Neuronal stem cell (in vitro differentiated cells): ENCODE measurements at regions not wholly inside any gene's neighbourhood (a gene's known extent, or its start where the extent isn't known, plus 50 kb on each side); places are given as distances from the start of the nearest gene placed in this dataset.
"Not testable (repeated sequence)": the region's sequence is repeated elsewhere in the genome, so short reads cannot be mapped to it uniquely, and the experiment has no call there.

ENCODE experiments used
- DNase-seq: peaks from one replicate; pipeline ENCODE4 v3.0.0-alpha.2; 2013; ENCODE audit warnings: low spot score
- H2AFZ ChIP-seq: one replicate; pipeline ENCODE4 v1.6.1; 2013; ENCODE audit warnings: mild to moderate bottlenecking, low read length, inconsistent platforms
- H2AK5ac ChIP-seq: 2 replicates; pipeline ENCODE4 v1.6.1; 2013; ENCODE audit warnings: low read depth, mild to moderate bottlenecking, inconsistent platforms, low read length, moderate library complexity, mixed read lengths
- H2BK120ac ChIP-seq: 2 replicates; pipeline ENCODE4 v1.6.1; 2013; ENCODE audit warnings: low read depth, mild to moderate bottlenecking, inconsistent platforms, low read length, moderate library complexity, mixed read lengths
- H2BK12ac ChIP-seq: one replicate; pipeline ENCODE4 v1.6.1; 2013; ENCODE audit warnings: low read length, inconsistent platforms
- H2BK15ac ChIP-seq: 2 replicates; pipeline ENCODE4 v1.6.1; 2013; ENCODE audit warnings: mild to moderate bottlenecking, low read length, inconsistent platforms, mixed read lengths
- H2BK5ac ChIP-seq: one replicate; pipeline ENCODE4 v1.6.1; 2013; ENCODE audit warnings: inconsistent platforms, mild to moderate bottlenecking, low read length, moderate library complexity
- H3K14ac ChIP-seq: one replicate; pipeline ENCODE4 v1.6.1; 2013; ENCODE audit warnings: low read length, inconsistent platforms
- H3K18ac ChIP-seq: 2 replicates; pipeline ENCODE4 v1.6.1; 2013; ENCODE audit warnings: low read length, inconsistent platforms
- H3K23ac ChIP-seq: 2 replicates; pipeline ENCODE4 v1.6.1; 2013; ENCODE audit warnings: low read depth, mild to moderate bottlenecking, mixed read lengths, low read length, inconsistent platforms; ENCODE audit not compliant: poor library complexity
- H3K27ac ChIP-seq: replicated peaks from 3 replicates; pipeline ENCODE4 v1.5.1; 2013; ENCODE audit warnings: low read length, inconsistent platforms
- H3K27me3 ChIP-seq, 3 experiments: 2 replicates each; pipeline ENCODE4 v1.6.1; 2013; ENCODE audit warnings: low read length in 3 of 3, mild to moderate bottlenecking in 2 of 3, inconsistent platforms in 1 of 3, low read depth in 1 of 3, mixed read lengths in 1 of 3, moderate library complexity in 1 of 3; ENCODE audit not compliant: control insufficient read depth in 3 of 3, insufficient read depth in 3 of 3
- H3K36me3 ChIP-seq, 2 donors: replicated peaks in 1 of 2; 2 replicates each; pipeline ENCODE4 v1.6.1; 2013; ENCODE audit warnings: low read length in 2 of 2; ENCODE audit not compliant: control insufficient read depth in 2 of 2, insufficient read depth in 2 of 2
- H3K4ac ChIP-seq: 2 replicates; pipeline ENCODE4 v1.6.1; 2013; ENCODE audit warnings: inconsistent platforms, mild to moderate bottlenecking, low read length, moderate library complexity
- H3K4me1 ChIP-seq, 2 donors: 1 replicate in 1 of 2; 2 replicates in 1 of 2; pipeline ENCODE4 v1.6.1; 2013; ENCODE audit warnings: low read length in 2 of 2, low read depth in 1 of 2; ENCODE audit not compliant: control insufficient read depth in 2 of 2, insufficient read depth in 1 of 2
- H3K4me2 ChIP-seq: one replicate; pipeline ENCODE4 v1.6.1; 2013; ENCODE audit warnings: mild to moderate bottlenecking, low read length, inconsistent platforms; ENCODE audit not compliant: insufficient read depth, poor library complexity, severe bottlenecking
- H3K4me3 ChIP-seq, 2 donors: 2 replicates each; pipeline ENCODE4 v1.5.1; 2013; ENCODE audit warnings: low read length in 2 of 2, mild to moderate bottlenecking in 2 of 2, inconsistent platforms in 1 of 2, moderate library complexity in 1 of 2
- H3K79me1 ChIP-seq: one replicate; pipeline ENCODE4 v1.6.1; 2013; ENCODE audit warnings: low read depth, mild to moderate bottlenecking, inconsistent platforms, low read length, moderate library complexity
- H3K9ac ChIP-seq: one replicate; pipeline ENCODE4 v1.6.1; 2013; ENCODE audit warnings: mild to moderate bottlenecking, low read depth, low read length, inconsistent platforms; ENCODE audit not compliant: poor library complexity
- H3K9me3 ChIP-seq, 2 donors: replicated peaks in 1 of 2; 2 replicates each; pipeline versions ENCODE3 to v1.6.1; 2013; ENCODE audit warnings: low read length in 2 of 2, mild to moderate bottlenecking in 2 of 2, inconsistent platforms in 1 of 2, low read depth in 1 of 2, mixed read lengths in 1 of 2, moderate library complexity in 1 of 2; ENCODE audit not compliant: control insufficient read depth in 2 of 2, insufficient read depth in 1 of 2
- H4K8ac ChIP-seq: one replicate; pipeline ENCODE4 v1.6.1; 2013; ENCODE audit warnings: low read depth, mild to moderate bottlenecking, inconsistent platforms, low read length, moderate library complexity
- H4K91ac ChIP-seq: one replicate; pipeline ENCODE4 v1.6.1; 2013; ENCODE audit warnings: low read length, low read depth, mild to moderate bottlenecking, inconsistent platforms; ENCODE audit not compliant: poor library complexity
- WGBS, 2 donors: extraction: QIAGEN DNeasy Blood & Tissue Kit; methylation state at CpG; one replicate each; pipeline ENCODE4 v1.1.7; 2013; ENCODE audit warnings: missing lambda C conversion rate in 2 of 2, mixed read lengths in 1 of 2; ENCODE audit not compliant: insufficient read length in 2 of 2, insufficient replicate concordance in 1 of 2; ENCODE audit errors: extremely low coverage in 2 of 2; 5-methylcytosine and 5-hydroxymethylcytosine counted together

DNA sequence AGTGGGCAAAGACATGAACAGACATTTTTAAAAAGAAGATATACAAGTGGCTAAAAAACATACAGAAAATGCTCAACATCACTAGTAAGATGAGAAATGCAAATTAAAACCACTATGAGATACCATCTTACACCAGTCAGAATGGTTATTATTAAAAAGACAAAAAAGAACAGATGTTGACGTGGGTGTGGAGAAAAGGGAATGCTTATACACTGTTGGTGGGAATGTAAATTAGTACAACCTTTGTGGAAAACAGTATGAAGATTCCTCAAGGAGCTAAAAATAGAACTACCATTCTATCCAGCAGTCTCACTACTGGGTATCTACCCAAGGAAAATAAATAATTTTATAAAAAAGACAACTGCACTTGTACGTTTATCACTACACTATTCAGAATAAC lies 73.9 kb downstream of the EBNA1BP2 start:
- H3K23ac ChIP-seq, result no peak overlapping the region
- H3K4me2 ChIP-seq, result no peak overlapping the region
- H3K4me3 ChIP-seq, result no peak overlapping the region
- DNase-seq, result no peak
- H4K91ac ChIP-seq, result no peak overlapping the region
- no CpG with 5 or more reads among the region's 2 CpGs for WGBS, 2 donors
- no peak overlapping the region for H2BK12ac ChIP-seq
- H2BK5ac ChIP-seq, result no peak overlapping the region
- no peak overlapping the region for H3K4ac ChIP-seq
- H2BK120ac ChIP-seq, result no peak overlapping the region
- H2AFZ ChIP-seq, result no peak overlapping the region
- peaks cover 0 to 11% of the 10 kb centered on the region in 2 donors for H3K4me1 ChIP-seq
- no peak overlapping the region for H3K27ac ChIP-seq
- no peaks in the 10 kb centered on the region for H3K36me3 ChIP-seq
- no peak overlapping the region for H3K18ac ChIP-seq
- H3K79me1 ChIP-seq, result no peaks in the 10 kb centered on the region
- H4K8ac ChIP-seq, result no peak overlapping the region
- H3K9me3 ChIP-seq, result no peaks in the 10 kb centered on the region
- H2AK5ac ChIP-seq, result no peak overlapping the region
- no peak overlapping the region for H2BK15ac ChIP-seq
- no peak overlapping the region for H3K14ac ChIP-seq
- no peak overlapping the region for H3K9ac ChIP-seq
- peaks cover 0 to 18% (median 0%) of the 10 kb centered on the region in 3 experiments for H3K27me3 ChIP-seq

DNA sequence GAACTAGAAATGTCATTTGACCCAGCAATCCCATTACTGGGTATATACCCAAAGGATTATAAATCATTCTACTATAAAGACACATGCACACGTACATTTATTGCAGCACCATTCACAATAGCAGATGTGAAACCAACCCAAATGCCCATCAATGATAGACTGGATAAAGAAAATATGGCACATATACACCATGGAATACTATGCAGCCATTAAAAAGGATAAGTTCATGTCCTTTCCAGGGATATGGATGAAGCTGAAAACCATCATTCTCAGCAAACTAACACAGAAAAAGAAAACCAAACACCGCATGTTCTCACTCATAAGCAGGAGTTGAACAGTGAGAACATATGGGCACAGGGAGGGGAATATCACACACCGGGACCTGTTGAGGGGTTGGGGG lies 75.6 kb downstream of the EBNA1BP2 start:
- H2BK15ac ChIP-seq, H3K18ac ChIP-seq, H3K4me1 ChIP-seq, H3K4me3 ChIP-seq, H2AFZ ChIP-seq, H3K36me3 ChIP-seq, H3K4ac ChIP-seq, H2BK12ac ChIP-seq, H2BK120ac ChIP-seq, H3K9me3 ChIP-seq, H2BK5ac ChIP-seq, H3K23ac ChIP-seq, H3K9ac ChIP-seq, H2AK5ac ChIP-seq, H4K8ac ChIP-seq, H4K91ac ChIP-seq, H3K4me2 ChIP-seq, H3K27ac ChIP-seq, DNase-seq, H3K14ac ChIP-seq, H3K79me1 ChIP-seq: not testable (repeated sequence)
- no CpG with 5 or more reads among the region's 3 CpGs for WGBS, 2 donors
- peaks cover 0 to 19% (median 0%) of the 10 kb centered on the region in 3 experiments for H3K27me3 ChIP-seq

DNA sequence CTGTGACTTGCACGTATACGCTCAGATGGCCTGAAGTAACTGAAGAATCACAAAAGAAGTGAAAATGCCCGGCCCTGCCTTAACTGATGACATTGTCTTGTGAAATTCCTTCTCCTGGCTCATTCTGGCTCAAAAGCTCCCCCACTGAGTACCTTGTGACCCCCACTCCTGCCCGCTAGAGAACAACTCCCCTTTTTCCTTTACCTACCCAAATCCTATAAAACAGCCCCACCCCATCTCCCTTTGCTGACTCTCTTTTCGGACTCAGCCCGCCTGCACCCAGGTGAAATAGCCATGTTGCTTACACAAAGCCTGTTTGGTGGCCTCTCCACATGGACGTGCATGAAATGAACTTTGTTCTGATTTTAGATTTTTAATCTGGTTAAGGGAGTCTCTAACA lies 81.3 kb downstream of the EBNA1BP2 start:
- H3K23ac ChIP-seq, H3K14ac ChIP-seq, H2BK12ac ChIP-seq, H3K18ac ChIP-seq, H3K79me1 ChIP-seq, H3K9ac ChIP-seq, H3K9me3 ChIP-seq, H3K4me2 ChIP-seq, DNase-seq, H2BK120ac ChIP-seq, H3K36me3 ChIP-seq, H2BK5ac ChIP-seq, H2AFZ ChIP-seq, H3K4me3 ChIP-seq, H3K4me1 ChIP-seq, H4K91ac ChIP-seq, H3K27ac ChIP-seq, H4K8ac ChIP-seq, H2AK5ac ChIP-seq, H3K4ac ChIP-seq, H2BK15ac ChIP-seq: not testable (repeated sequence)
- peaks cover 0 to 16% (median 0%) of the 10 kb centered on the region in 3 experiments for H3K27me3 ChIP-seq
- no CpG with 5 or more reads among the region's 7 CpGs for WGBS, 2 donors

DNA sequence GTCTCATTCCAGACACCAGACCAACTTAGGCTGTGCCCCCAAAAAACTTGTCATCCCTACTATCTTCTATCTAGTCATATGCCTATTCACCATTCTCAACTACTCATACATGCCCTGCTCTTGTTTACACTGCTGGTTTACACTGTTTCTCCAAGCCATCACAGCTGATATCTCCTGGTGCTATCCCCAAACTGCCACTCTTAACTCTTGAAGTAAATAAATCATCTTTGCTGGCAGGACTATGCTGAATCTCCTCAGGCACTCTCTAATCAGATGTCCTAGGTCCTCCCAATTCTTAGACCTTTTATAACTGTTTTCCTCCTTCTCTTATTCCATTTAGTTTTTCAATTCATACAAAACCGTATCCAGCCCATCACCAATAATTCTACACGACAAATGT lies 81.9 kb downstream of the EBNA1BP2 start:
- H3K18ac ChIP-seq, H2AK5ac ChIP-seq, DNase-seq, H2BK5ac ChIP-seq, H2BK120ac ChIP-seq, H3K4me3 ChIP-seq, H3K4ac ChIP-seq, H3K14ac ChIP-seq, H3K4me2 ChIP-seq, H2AFZ ChIP-seq, H2BK15ac ChIP-seq, H4K91ac ChIP-seq, H3K79me1 ChIP-seq, H3K9me3 ChIP-seq, H3K4me1 ChIP-seq, H3K27ac ChIP-seq, H3K36me3 ChIP-seq, H3K23ac ChIP-seq, H2BK12ac ChIP-seq, H3K9ac ChIP-seq, H4K8ac ChIP-seq: not testable (repeated sequence)
- no CpG with 5 or more reads among the region's 2 CpGs for WGBS, 2 donors
- H3K27me3 ChIP-seq, result peaks cover 0 to 16% (median 0%) of the 10 kb centered on the region in 3 experiments
